ENCODE measurements at regions not wholly inside any gene's neighbourhood (a gene's known extent, or its start where the extent isn't known, plus 50 kb on each side); places are given as distances from the start of the nearest gene placed in this dataset.

DNA sequence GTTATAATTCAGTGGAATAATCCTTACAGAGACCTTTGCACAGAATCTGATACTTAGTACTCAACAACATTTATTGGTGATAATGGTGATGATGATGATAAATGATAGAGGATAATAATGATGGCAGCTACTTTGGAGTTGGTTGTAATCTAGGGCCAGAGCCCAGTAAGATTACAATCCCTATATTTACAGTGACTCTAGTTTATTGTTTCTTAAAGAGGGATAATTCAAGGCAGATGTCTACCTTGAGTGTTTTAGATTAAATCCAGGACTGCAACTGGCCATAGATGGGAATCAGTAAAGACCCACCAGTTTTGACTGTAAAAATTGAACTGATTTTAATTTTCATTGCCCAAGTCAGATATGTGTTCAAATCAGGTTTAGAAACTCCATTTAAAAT is 813.9 kb upstream of the CNTNAP5 start:
- DNase-seq: no peak
- intact Hi-C loops (cut with DNase I): no loop called here

DNA sequence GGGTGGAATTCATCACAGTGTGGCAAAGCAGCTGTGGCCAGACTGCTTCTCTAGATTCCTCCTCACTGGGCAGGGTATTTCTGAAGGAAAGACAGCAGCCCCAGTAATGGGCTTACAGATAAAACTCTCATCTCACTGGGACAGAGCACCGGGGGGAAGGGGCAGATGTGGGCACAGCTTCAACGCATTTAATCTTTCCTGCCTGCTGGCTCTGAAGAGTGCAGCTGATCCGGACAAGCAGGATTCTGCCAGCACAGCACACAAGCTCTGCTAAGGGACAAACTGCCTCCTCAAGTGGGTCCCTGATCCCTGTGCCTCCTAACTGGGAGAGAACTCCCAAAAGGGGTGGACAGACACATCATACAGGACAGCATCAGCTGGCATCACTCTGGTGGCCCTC is 779.9 kb upstream of the CNTNAP5 start:
- DNase-seq: no peak
- intact Hi-C loops (cut with DNase I): no loop called here

DNA sequence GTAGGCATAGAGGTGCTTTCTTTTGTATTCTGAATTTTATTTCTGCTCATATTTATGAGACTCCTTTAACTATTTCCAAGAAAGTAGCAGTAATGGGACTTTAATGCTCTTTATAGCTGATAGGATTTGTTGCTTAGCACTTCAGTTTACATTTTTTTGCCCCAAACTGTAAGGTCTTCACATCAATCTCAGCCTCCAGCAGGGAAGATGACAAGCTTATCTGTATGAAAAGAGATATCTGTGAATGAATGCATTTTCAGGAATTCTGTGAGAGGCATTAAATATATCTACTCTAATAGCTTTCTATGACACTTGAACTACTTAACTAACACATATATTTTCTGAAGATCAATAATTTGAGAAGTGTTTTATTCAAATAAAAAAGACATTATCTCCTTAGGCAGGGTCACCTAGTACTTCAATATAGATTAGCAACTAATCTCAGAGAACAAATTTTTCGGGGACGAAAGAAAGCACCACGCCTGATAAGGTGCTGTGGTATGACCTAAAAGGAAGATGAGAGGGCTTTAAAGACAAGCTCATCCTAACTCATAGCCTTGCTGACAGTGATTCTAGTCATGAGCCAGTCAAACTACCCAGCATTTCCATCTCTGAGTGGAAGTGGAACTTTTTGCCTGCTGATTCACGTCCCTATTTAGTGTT is 766.1 kb upstream of the CNTNAP5 start:
- intact Hi-C loops (cut with DNase I): no loop called here
- no peak for DNase-seq

DNA sequence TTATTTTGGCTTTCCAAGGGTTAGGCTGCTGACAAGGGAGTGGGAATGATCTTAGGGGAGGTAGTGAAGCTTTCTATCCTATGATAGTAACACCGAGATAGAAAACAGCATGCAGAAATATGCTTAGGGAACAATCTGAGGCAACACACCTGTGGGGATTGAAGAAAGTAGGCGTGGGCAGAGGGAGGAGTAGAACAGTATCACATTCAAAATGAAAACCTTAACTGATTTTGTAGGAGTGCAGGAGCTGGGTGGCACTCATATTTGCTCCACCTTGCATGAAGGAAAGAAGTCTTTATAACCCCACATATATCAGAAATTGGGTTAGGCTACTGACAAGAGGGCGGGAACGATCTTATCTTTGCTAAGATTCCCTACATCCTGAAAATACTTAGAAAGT is 762.2 kb upstream of the CNTNAP5 start:
- intact Hi-C loops (cut with DNase I): no loop called here

DNA sequence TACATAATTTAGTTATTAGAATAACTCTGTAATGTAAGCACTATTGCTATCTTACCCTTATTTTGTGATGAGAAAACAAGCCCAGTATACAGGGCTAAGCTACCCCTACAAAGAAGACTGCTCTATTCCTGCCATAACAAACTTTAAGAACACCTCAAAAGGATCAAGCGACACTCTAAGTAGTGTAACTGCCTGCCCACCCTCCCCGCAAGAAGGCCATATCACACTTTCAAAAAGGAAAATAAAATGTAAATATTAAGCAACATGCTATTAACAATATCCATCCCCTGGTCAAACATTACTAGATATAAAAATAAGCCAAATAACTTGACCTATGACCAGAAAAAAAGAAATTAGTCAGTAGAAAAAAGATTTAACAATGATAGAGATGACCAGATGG is 741.7 kb upstream of the CNTNAP5 start:
- DNase-seq: no peak
- intact Hi-C loops (cut with DNase I): no loop called here

More for the DNA sequence above, 762.2 kb upstream of the CNTNAP5 start:
- no peak for DNase-seq

DNA sequence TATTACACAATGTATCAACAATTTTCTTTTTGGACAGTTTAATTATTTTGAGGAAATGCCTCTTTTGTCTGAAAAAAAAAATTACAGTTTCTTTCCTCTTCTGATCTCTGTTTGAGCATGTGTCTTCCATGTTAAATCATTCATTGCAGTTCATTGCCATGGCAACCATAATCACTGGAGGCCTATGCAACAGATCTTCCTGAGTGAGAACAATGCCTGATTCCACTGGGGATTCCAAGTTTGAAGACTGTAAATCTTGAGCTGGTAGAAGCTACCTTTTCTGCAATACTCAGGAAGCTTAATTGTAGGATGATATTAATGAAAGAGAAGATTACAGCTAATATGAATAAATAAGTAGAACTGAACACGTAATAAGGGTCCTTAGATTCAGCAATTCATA is 721.4 kb upstream of the CNTNAP5 start:
- DNase-seq: no peak
- intact Hi-C loops (cut with DNase I): no loop called here

Measured in posterior cingulate gyrus (tissue), 11 donors.